Uterus (tissue), 2 donors: ENCODE measurements at regions not wholly inside any gene's neighbourhood (a gene's known extent, or its start where the extent isn't known, plus 50 kb on each side); places are given as distances from the start of the nearest gene placed in this dataset.

Experiments
- POLR2A ChIP-seq, 2 donors: fragments of 450-650 bp; IDR thresholded peaks; one replicate each; pipeline ENCODE4 v1.6.1; 2016; ENCODE audit warnings: antibody characterized with exemption in 2 of 2, mild to moderate bottlenecking in 1 of 2, moderate library complexity in 1 of 2
- TF ChIP-seq, protein P1 (sequence below), 4 experiments: fragments of 200-600 bp in 2 of 4; fragments of 450-650 bp in 2 of 4; sonication (generic) in 2 of 4; IDR thresholded peaks; one replicate each; pipeline ENCODE4 v1.5.1; 2016 to 2019; ENCODE audit warnings: antibody characterized with exemption in 4 of 4, mild to moderate bottlenecking in 2 of 4, moderate library complexity in 1 of 4

DNA sequence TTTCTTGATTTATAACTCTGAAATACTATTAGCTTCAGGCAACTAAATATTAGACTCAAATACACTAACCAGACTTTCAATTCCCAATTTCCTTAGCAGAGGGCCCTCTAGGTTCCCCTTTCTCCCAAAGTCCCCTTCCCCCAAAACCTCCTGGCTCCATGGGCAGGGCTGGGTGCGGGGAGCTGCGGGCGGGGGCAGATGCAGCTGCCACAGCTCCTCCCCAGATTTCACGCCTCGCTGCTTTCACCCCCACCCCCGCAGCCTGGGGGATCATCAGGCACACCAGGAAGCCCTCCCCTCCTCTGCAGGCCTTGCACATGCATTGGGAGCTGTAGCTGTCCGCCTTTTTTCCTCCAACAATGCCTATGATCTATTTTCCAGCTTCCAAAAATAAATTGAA, 82.8 kb upstream of the SPATA31C2 start:
- TF ChIP-seq, protein P1, sequence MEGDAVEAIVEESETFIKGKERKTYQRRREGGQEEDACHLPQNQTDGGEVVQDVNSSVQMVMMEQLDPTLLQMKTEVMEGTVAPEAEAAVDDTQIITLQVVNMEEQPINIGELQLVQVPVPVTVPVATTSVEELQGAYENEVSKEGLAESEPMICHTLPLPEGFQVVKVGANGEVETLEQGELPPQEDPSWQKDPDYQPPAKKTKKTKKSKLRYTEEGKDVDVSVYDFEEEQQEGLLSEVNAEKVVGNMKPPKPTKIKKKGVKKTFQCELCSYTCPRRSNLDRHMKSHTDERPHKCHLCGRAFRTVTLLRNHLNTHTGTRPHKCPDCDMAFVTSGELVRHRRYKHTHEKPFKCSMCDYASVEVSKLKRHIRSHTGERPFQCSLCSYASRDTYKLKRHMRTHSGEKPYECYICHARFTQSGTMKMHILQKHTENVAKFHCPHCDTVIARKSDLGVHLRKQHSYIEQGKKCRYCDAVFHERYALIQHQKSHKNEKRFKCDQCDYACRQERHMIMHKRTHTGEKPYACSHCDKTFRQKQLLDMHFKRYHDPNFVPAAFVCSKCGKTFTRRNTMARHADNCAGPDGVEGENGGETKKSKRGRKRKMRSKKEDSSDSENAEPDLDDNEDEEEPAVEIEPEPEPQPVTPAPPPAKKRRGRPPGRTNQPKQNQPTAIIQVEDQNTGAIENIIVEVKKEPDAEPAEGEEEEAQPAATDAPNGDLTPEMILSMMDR (IDR thresholded peaks at IDR 0.05): no peak
- no peak for TF ChIP-seq POLR2A (IDR thresholded peaks at IDR 0.05)
